HG03575 (cell line): ENCODE measurements at regions not wholly inside any gene's neighbourhood (a gene's known extent, or its start where the extent isn't known, plus 50 kb on each side); places are given as distances from the start of the nearest gene placed in this dataset.
"Not testable (repeated sequence)": the region's sequence is repeated elsewhere in the genome, so short reads cannot be mapped to it uniquely, and the experiment has no call there.

Source experiments
- ATAC-seq: cut with Tn5 transposase; IDR thresholded peaks from one replicate; pipeline ENCODE4 v1.9.1; 2021; ENCODE audit not compliant: unreplicated experiment, insufficient number of reproducible peaks, low FRiP score; ENCODE audit errors: extremely low read depth

DNA sequence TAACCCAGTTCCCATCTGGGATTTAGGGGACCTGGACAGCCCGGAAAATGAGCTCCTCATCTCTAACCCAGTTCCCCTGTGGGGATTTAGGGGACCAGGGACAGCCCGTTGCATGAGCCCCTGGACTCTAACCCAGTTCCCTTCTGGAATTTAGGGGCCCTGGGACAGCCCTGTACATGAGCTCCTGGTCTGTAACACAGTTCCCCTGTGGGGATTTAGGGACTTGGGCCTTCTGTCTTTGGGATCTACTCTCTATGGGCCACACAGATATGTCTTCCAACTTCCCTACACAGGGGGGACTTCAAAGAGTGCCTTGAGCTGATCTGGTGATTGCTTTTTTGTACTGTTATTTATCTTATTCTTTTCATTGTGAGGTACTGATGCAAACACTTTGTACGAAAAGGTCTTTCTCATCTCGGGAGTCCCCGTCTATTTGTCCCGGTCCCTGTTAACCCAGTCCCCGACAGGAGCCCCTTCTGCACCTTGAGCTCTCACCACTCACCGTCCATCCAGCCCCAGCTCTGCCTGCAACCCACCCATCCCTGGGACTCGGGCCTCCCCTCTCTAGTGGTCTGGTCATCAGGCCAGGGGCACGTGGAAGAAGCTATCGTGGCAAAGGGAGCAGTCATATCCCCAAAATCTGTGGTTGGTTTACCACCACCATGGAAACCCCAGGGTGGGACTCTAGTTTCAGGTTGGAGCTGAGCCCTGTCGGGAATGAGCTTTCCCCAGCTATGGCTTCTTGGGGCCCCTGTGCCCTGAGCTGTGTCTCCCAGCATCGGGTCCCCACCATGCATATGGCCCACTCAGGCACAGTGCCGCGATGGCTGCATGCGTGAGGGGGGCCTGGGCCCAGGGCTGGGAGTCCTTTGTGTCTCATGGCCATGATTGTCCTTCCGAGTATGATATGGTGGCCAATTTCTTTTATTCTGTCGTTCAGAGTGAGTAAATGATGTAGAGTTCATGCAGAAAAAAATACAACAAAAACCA, 270.4 kb upstream of the PLCXD1 start:
- ATAC-seq, result not testable (repeated sequence)

DNA sequence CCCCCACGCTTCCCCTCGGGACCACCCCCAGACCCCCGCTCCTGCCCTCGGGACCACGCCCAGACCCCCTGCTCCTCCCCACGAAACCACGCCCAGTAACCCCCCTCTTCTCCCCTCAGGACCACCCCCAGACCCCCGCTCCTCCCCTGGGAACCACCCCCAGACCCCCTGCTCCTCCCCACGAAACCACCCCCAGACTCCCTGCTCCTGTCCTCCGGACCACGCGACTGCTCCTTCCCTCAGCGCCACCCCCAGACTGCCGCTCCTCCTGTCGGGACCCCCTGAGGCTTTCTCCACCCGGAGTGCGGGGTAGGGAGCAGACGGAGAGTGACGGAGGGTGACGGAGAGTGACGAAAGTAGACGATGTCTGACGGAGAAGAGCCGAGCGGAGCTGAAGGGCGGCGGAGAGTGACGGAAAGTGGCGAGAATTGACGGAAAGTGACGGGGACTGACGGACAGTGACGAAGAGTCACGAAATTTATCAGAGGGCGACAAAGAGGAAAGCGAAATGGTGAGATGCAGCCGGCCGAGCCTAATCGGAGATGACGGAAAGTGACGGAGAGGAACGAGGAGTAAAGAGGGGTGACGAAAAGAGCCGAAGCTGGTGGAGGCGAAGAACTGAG, 267.2 kb upstream of the PLCXD1 start:
- ATAC-seq, result not testable (repeated sequence)

DNA sequence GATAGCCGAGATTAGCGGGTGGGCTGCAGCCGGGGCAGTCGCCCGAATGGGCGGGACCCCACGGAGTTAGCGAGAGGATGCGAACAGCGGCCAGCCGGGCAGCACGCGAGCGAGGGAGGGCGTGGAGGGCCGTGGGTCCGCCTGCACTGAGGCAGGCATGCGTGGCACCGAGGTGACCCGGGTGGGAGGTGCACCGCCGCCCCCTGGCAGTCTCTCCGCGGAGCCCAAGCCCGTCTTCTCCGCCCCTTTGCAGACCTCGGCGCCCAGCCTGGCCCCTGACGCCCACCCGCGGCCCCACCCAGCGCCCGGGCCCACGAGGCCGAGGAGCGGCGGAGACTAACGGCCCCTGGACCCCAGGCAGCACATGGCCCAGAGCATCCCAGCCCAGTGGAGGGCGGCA, 266.7 kb upstream of the PLCXD1 start:
- not testable (repeated sequence) for ATAC-seq

DNA sequence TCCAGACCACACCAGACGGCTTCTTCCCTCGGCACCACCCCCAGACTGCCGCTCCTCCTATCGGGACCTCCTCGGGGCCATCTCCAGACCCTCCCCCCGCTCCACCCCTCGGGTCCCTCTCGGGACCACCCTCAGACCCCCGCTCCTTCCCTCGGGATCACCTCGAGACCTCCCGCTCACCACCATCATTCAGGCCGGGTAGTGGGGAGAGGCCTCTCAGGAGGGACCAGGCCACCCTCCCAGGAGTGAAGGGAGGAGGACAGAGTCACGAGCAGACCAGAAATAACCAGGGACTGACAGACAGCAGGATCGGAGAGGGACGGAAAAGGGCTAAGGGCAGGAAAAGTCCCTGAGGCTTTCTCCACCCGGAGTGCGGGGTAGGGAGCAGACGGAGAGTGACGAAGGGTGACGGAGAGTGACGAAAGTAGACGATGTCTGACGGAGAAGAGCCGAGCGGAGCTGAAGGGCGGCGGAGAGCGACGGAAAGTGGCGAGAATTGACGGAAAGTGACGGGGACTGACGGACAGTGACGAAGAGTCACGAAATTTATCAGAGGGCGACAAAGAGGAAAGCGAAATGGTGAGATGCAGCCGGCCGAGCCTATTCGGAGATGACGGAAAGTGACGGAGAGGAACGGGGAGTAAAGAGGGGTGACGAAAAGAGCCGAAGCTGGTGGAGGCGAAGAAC, 262.3 kb upstream of the PLCXD1 start:
- peak; percentile 68 for ATAC-seq

DNA sequence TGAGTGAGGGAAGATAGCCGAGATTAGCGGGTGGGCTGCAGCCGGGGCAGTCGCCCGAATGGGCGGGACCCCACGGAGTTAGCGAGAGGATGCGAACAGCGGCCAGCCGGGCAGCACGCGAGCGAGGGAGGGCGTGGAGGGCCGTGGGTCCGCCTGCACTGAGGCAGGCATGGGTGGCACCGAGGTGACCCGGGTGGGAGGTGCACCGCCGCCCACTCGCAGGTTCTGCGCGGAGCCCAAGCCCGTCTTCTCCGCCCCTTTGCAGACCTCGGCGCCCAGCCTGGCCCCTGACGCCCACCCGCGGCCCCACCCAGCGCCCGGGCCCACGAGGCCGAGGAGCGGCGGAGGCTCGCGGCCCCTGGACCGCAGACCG, 261.7 kb upstream of the PLCXD1 start:
- ATAC-seq, result not testable (repeated sequence)

DNA sequence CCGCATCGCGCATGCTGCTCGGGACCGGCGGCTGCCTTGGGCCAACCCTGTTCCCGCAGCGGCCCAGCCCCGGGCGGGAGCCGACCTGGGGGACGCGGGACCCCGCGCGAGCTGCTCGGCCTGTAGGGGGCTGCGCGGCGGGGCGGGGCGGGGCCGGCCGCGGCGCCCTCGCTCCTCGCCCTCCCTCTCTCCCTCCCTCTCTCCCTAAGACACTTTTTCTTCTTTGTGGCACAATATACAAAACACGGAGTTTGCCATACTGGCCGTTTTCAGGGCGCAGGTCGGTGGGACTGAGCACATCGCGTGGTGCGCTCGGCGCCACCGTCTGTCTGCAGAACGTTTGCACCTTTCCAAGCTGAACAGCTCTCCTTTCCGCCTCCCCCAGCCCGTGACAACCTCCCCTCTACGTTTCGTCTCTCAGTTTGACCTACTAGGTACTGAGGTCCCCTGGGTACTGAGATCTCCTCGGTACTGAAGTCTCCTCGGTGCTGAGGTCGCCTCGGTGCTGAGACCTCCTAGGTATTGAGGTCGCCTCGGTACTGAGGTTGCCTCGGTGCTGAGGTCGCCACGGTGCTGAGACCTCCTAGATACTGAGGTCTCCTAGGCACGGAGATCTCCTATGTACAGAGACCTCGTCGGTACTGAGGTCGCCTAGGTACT, 261.1 kb upstream of the PLCXD1 start:
- no peak for ATAC-seq

DNA sequence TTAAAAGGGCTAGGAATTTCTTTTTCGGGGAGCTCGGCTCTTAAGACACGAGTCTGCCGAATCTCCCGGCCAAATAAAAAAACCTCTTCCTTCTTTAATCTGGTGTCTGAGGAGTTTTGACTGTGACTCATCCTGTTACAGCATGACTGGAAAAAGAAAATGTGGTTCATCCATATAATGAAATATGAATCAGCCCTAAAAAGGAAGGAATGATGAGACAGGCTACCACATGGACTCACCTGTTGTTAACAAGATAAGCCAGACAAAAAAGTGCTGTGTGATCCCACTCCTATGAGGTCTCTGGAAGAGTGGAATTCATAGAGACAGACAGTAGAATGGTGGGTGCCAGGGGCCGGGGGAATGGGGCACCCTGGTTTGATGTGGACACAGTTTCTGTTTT, 257.0 kb upstream of the PLCXD1 start:
- not testable (repeated sequence) for ATAC-seq
